NOMO-1 treated with DMSO at 0.1 percent for 48 hours (cell line): ENCODE measurements at regions not wholly inside any gene's neighbourhood (a gene's known extent, or its start where the extent isn't known, plus 50 kb on each side); places are given as distances from the start of the nearest gene placed in this dataset.
"Not testable (repeated sequence)": the region's sequence is repeated elsewhere in the genome, so short reads cannot be mapped to it uniquely, and the experiment has no call there.

Experiments used
- DNase-seq: peaks from one replicate; lab custom pipeline; 2025; ENCODE audit not compliant: unreplicated experiment; lab: John Stamatoyannopoulos, UW

GRCh38 chr4:159906517-159906916 lies 803.6 kb downstream of the RAPGEF2 start:
- no peak for DNase-seq

- DNase-seq: no peak
These were observed 807.8 kb downstream of the RAPGEF2 start for GRCh38 chr4:159910721-159911120.

DNA sequence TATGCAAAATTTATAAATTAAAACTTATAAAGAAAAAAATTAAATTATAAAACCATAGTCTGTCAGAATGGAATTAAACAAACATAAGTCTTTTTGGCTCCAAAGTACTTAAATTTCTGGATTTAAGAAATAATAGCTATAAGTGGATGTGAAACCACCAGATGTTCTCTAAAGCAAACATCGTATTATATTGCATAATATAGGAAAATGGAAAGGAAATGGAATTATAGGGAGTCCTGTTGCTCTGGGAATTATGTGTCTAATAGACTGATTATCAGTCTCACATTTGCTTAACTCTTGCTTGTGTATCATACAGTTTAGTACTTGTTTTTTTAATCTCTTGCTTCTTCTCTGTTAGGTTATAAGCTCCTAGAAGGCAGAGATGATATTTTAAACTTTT lies 819.2 kb downstream of the RAPGEF2 start:
- DNase-seq: no peak

- no peak for DNase-seq
These were observed 822.9 kb downstream of the RAPGEF2 start for GRCh38 chr4:159925770-159926169.

- DNase-seq: no peak
These were observed 824.0 kb downstream of the RAPGEF2 start for GRCh38 chr4:159926871-159927270.

DNA sequence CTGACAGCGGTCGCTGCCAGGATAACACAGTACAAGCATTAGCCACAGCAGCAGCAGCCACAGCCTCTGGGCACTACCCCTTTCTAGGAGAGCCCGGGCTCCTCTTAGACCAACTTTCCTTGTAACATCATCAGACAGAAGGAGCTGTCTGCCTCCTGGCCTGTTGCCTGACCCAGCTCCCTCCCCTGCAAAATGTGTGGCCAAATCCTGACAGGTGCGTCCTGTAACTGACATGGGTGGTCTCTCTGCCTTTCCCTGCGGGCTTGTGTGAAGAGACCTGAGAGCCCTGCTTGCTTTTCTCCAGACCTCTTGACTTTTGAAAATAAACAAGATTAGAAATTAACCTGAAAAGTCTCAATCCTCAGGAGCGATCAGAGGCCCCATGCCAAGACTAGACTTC lies 824.9 kb downstream of the RAPGEF2 start:
- no peak for DNase-seq

DNA sequence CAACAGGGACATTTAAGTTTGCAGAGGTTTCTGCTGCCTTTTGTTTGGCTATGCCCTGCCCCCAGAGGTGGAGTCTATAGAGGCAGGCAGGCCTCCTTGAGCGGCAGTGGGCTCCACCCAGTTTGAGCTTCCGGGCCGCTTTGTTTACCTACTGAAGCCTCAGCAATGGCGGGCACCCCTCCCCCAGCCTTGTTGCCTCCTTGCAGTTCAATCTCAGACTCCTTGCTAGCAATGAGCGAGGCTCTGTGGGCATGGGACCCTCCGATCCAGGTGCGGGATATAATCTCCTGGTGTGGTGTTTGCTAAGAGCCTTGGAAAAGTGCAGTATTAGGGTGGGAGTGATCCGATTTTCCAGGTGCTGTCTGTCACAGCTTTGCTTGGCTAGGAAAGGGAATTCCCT lies 831.7 kb downstream of the RAPGEF2 start:
- not testable (repeated sequence) for DNase-seq

DNA sequence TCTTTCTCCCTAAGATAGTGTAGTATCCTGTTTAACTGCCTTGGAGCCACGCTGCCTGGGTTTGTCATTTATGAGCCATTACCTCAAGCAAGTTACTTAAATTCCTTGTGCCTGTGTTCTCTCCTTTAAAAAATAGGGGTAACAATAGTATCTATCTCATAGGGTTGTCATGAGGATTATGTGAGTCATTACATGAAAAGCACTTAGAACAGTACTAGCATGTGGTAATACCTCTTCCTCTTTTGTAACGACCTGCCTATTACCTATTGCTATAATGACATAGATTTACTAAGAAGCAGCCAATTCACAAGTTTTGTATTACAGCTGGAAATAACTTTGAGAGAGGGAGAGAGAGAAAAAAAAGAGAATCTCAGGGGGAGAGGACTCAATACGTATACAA lies 834.7 kb downstream of the RAPGEF2 start:
- peak; percentile 41 for DNase-seq

DNA sequence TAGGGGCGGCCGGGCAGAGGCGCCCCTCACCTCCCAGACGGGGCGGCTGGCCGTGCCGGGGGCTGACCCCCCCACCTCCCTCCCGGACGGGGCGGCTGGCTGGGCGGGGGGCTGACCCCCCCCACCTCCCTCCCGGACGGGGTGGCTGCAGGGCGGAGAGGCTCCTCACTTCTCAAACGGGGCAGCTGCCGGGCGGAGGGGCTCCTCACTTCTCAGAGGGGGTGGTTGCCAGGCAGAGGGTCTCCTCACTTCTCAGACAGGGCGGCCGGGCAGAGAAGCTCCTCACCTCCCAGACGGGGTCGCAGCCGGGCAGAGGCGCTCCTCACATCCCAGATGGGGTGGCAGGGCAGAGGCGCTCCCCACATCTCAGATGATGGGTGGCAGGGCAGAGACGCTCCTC lies 836.8 kb downstream of the RAPGEF2 start:
- DNase-seq: not testable (repeated sequence)

GRCh38 chr4:159941076-159941475 lies 838.2 kb downstream of the RAPGEF2 start:
- DNase-seq: no peak

DNA sequence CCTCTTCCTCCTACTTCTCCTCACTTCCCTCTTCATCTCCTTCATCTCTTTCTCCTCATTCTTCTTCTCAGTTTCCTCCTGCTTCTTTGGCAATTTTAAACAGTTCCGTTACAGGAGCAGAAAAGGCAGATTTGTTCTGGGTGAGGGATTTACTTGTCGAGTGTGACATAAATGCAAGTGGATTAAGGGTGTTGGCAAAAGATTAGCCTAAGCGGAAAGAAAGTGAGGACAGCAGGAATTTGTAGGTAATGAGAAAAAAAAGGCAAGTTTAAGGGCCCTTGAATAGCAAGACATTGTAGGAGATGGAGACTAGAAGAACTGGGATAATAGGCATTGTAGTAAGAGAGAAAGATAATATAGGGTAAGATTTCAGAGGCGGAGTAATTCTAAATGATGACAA lies 841.6 kb downstream of the RAPGEF2 start:
- no peak for DNase-seq

GRCh38 chr4:159946983-159947615 lies 844.2 kb downstream of the RAPGEF2 start:
- peak; percentile 30 for DNase-seq

DNA sequence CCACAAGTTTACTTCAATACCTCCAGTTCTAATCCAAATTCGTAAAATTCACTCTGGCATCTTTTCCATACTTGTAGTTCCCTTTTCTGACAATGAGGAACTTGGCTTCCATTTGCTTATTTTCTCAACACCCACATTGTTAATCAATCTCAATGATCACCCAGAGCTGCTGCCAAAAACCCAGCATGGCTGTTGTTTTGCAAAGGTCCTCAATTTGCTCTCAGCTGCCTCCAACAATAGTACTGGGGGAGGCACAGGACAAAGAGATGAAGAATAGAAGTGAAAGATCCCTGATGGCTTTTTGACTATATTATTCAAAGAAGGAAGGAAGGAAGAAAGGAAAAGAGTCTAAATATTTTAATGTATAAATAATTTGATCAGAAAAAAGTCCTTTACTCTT lies 847.8 kb downstream of the RAPGEF2 start:
- no peak for DNase-seq

- DNase-seq: no peak
These were observed 863.9 kb downstream of the RAPGEF2 start for GRCh38 chr4:159966746-159967145.

- not testable (repeated sequence) for DNase-seq
These were observed 874.1 kb downstream of the RAPGEF2 start for GRCh38 chr4:159976871-159977482.

- DNase-seq: no peak
These were observed 875.2 kb downstream of the RAPGEF2 start for GRCh38 chr4:159977907-159978617.

DNA sequence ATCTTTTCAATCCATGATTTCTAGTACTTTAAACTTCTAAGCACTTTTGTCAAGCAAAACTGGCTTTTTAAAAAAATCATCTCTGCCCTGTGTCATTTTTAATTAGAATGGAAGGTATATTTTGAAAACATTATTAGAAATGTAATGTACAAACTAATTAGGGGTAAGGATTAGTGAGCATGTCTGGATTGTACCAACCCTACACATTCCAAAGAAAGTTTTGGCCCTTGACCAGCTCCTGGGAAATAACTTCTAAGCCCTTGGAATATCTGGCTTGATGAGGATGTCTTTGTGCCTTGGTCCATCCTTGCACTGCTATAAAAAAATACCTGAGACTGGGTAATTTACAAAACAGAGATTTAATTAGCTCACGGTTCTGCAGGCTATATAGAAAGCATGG lies 876.5 kb downstream of the RAPGEF2 start:
- no peak for DNase-seq

GRCh38 chr4:159979953-159980352 lies 877.1 kb downstream of the RAPGEF2 start:
- no peak for DNase-seq

GRCh38 chr4:159980826-159981468 lies 878.1 kb downstream of the RAPGEF2 start:
- DNase-seq: no peak

DNA sequence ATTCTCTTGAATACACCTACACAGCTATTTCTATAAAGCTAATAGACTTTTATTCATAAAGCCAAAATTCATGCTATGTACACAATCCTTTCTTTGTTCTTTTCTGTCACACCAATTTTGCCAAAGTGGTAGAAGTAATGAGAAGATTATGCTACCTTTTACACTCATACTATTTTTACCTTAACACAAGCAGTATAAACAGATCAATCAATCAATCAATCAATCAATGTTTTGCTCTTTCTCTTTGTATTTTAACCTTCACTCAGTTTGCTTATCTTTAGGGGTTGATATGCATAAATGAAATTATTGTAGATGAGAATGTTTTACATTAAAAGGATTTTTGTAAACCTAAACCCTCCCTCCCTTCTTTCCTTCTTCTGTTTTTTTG lies 878.6 kb downstream of the RAPGEF2 start:
- no peak for DNase-seq

DNA sequence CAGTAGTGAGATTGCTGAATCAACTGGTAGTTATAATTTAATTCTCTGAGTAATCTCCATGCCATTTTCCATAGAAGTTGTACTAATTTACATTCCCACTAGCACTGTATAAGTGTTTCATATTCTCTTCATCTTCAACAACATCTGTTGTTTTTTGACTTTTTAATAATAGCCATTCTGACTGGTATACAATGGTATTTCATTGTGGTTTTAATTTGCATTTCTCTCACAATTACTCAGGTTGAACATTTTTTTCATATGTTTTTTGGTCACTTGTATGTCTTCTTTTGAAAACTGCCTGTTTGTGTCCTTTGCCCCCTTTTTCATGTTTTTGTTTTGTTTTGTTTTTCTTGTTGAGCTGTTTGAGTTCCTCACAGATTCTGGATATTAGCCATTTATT lies 880.2 kb downstream of the RAPGEF2 start:
- no peak for DNase-seq
